ENCODE measurements at regions not wholly inside any gene's neighbourhood (a gene's known extent, or its start where the extent isn't known, plus 50 kb on each side); places are given as distances from the start of the nearest gene placed in this dataset.
"Not testable (repeated sequence)": the region's sequence is repeated elsewhere in the genome, so short reads cannot be mapped to it uniquely, and the experiment has no call there.

- DNase-seq (ENCODE audit: insufficient read length, low spot score) (no peak), FAIRE-seq (no peak)
- TF ChIP-seq, protein P1, sequence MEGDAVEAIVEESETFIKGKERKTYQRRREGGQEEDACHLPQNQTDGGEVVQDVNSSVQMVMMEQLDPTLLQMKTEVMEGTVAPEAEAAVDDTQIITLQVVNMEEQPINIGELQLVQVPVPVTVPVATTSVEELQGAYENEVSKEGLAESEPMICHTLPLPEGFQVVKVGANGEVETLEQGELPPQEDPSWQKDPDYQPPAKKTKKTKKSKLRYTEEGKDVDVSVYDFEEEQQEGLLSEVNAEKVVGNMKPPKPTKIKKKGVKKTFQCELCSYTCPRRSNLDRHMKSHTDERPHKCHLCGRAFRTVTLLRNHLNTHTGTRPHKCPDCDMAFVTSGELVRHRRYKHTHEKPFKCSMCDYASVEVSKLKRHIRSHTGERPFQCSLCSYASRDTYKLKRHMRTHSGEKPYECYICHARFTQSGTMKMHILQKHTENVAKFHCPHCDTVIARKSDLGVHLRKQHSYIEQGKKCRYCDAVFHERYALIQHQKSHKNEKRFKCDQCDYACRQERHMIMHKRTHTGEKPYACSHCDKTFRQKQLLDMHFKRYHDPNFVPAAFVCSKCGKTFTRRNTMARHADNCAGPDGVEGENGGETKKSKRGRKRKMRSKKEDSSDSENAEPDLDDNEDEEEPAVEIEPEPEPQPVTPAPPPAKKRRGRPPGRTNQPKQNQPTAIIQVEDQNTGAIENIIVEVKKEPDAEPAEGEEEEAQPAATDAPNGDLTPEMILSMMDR (IDR thresholded peaks at IDR 0.05; ENCODE audit: insufficient read depth, missing control alignments): no peak
These were observed 443.1 kb upstream of the PITX2 start for GRCh38 chr4:111066001-111066400.

DNA sequence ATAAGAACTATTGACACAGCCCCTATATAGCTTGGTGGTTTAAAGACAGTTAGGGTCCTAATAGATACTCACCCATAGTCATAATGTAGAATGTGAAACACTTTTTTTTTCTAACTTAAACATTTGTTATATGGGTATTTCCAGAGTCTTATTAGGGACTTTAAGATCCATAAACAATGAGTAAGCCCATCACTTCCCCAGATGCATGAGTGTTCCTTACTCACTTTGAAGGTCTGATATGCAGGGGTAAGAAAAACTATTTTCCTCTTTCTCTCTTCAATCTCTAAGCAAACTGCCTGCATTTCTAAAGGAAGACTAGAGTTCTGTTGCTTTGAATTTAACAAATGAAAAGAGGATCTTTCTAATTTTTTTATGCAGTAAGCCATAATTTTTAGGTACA lies 443.6 kb upstream of the PITX2 start:
- DNase-seq (ENCODE audit: insufficient read length, low spot score) (no peak), FAIRE-seq (no peak)

GRCh38 chr4:111066887-111067286 lies 444.0 kb upstream of the PITX2 start:
- TF ChIP-seq, protein P1 (IDR thresholded peaks at IDR 0.05; ENCODE audit: insufficient read depth, missing control alignments): no peak
- FAIRE-seq: no peak
- no peak for DNase-seq (ENCODE audit: insufficient read length, low spot score)

More for the DNA sequence above, 443.6 kb upstream of the PITX2 start:
- TF ChIP-seq, protein P1 (IDR thresholded peaks at IDR 0.05; ENCODE audit: insufficient read depth, missing control alignments): no peak

DNA sequence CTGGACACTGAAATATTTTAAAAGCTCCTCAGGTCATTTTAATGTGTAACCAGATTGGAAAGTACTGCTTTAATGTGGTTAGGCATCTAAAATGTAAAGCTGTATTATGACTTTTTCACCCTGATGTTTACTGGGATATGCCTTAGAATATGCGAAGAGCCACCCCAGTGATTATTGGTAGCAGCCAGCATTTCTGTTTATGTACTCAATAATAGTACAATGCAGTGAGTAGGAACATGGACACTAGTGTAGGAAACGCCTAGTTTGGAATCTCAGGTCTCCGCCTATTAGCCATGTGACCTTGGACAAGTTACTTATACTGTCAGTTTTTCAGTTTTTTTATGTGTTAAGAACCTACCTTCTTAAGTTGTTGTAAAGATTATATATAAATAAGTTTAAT lies 446.0 kb upstream of the PITX2 start:
- TF ChIP-seq, protein P1 (IDR thresholded peaks at IDR 0.05; ENCODE audit: insufficient read depth, missing control alignments): no peak
- no peak for DNase-seq (ENCODE audit: insufficient read length, low spot score)
- no peak for FAIRE-seq

- FAIRE-seq (no peak), DNase-seq (ENCODE audit: insufficient read length, low spot score) (no peak)
- TF ChIP-seq, protein P1 (IDR thresholded peaks at IDR 0.05; ENCODE audit: insufficient read depth, missing control alignments): no peak
These were observed 447.5 kb upstream of the PITX2 start for GRCh38 chr4:111070390-111070789.

DNA sequence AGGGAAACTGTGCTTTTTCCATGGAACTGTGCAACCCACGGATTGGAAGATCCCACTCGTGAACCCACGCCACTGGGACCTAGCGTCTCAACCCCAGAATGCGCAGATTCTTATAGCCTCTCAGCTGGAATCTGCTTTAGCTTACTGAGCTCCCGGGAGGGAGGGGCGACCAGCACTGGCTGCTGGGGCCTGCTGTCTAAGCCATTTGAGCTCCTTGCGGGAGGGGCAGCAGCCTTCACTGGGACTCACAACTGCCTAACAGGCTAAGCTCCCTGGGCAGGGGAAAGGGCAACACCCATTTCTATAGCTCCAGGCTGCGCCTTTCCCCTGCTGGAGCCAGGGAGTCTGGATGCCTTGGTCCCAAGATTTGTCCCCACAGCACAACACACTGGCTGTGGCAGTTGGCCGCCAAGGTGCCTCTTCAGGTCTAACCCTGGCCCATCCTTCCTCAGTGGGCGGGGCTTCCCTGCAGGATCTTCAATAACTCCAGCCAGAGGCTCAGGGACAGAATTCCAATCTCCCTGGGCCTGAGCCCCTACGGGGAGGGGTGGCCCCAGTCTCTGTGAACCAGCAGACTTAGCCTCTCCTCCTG lies 451.7 kb upstream of the PITX2 start:
- TF ChIP-seq, protein P1 (IDR thresholded peaks at IDR 0.05; ENCODE audit: insufficient read depth, missing control alignments): no peak
- FAIRE-seq (no peak), DNase-seq (ENCODE audit: insufficient read length, low spot score) (no peak)

- FAIRE-seq; DNase-seq (ENCODE audit: insufficient read length, low spot score): not testable (repeated sequence)
These were observed 453.4 kb upstream of the PITX2 start for GRCh38 chr4:111076299-111076698.

- FAIRE-seq (no peak), DNase-seq (ENCODE audit: insufficient read length, low spot score) (no peak)
- TF ChIP-seq, protein P1 (IDR thresholded peaks at IDR 0.05; ENCODE audit: insufficient read depth, missing control alignments): no peak
These were observed 485.3 kb upstream of the PITX2 start for GRCh38 chr4:111108153-111108552.
